ENCODE measurements at regions not wholly inside any gene's neighbourhood (a gene's known extent, or its start where the extent isn't known, plus 50 kb on each side); places are given as distances from the start of the nearest gene placed in this dataset.
A peak's percentile ranks its signal among the peaks of the same experiment; 100 is the strongest.

DNA sequence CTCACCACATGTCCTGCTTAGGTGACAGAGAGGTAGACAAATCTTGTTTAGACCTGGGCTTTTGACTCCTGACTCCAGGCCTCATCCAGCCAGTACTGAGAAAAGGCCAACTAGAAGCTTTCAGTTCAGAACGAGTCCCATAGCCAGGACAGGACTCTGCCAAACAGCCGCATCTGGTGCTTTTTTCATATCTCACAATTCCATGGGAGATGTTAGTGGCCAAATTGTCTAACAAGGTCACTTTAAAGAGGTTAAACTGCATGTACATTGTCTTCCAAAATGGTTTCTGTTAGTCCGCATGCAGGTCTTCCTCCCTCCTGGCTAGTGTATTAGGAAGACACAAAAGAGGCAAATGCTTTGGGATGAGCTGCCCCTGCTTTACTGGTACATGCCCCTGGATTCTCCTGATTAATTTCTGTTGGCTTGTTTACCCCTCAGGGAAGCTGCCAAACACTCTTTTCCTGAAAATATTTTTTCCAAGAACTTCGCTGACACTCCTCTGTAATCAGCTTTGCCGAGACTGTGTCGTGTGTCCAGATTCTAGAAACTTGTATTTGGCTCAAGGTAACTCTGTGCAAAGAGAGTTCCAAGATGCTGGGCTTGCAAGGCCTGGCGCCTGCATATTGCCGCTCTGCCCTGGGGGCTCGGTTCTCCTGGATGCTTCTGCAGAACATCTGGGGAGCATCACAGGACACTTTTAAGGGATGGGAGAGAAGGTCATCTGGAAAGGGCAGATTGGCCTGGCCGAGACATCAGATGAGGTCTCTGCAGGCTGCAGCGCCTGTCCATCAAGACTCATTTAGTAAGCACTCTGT is 209.2 kb upstream of the APCDD1 start:
- TF ChIP-seq, protein P1, sequence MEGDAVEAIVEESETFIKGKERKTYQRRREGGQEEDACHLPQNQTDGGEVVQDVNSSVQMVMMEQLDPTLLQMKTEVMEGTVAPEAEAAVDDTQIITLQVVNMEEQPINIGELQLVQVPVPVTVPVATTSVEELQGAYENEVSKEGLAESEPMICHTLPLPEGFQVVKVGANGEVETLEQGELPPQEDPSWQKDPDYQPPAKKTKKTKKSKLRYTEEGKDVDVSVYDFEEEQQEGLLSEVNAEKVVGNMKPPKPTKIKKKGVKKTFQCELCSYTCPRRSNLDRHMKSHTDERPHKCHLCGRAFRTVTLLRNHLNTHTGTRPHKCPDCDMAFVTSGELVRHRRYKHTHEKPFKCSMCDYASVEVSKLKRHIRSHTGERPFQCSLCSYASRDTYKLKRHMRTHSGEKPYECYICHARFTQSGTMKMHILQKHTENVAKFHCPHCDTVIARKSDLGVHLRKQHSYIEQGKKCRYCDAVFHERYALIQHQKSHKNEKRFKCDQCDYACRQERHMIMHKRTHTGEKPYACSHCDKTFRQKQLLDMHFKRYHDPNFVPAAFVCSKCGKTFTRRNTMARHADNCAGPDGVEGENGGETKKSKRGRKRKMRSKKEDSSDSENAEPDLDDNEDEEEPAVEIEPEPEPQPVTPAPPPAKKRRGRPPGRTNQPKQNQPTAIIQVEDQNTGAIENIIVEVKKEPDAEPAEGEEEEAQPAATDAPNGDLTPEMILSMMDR (IDR thresholded peaks at IDR 0.05; ENCODE audit: control extremely low read depth, extremely low read depth), result no peak
- no peak for ATAC-seq (ENCODE audit: insufficient read depth, low FRiP score)
- peak; percentile 26 to 52 (median 43) for DNase-seq
- Histone ChIP-seq H3K4me1 (ENCODE audit: control insufficient read depth in 5 of 5, insufficient read depth in 5 of 5, low read length in 5 of 5) (peaks cover 0 to 45% (median 14%) of the 10 kb centered on the region in 5 donors), H3K9ac (ENCODE audit: insufficient read depth in 1 of 2, low read length in 2 of 2) (no peak overlapping the region), H3K27ac (ENCODE audit: low read depth in 1 of 2, low read length in 1 of 2) (peak overlapping the region in 1 of 2 donors; percentile 46), H3K4me3 (no peak overlapping the region), H3K36me3 (ENCODE audit: control insufficient read depth in 4 of 4, insufficient read depth in 4 of 4, low read length in 4 of 4) (no peaks in the 10 kb centered on the region), H3K9me3 (ENCODE audit: control insufficient read depth in 4 of 4, insufficient read depth in 3 of 4, low read length in 3 of 4) (no peaks in the 10 kb centered on the region), H3K27me3 (ENCODE audit: control insufficient read depth in 3 of 3, insufficient read depth in 3 of 3, low read length in 2 of 3) (no peaks in the 10 kb centered on the region)
- WGBS, 2 donors, result 75 to 88% methylated on average over 11 of the region's 11 CpGs

DNA sequence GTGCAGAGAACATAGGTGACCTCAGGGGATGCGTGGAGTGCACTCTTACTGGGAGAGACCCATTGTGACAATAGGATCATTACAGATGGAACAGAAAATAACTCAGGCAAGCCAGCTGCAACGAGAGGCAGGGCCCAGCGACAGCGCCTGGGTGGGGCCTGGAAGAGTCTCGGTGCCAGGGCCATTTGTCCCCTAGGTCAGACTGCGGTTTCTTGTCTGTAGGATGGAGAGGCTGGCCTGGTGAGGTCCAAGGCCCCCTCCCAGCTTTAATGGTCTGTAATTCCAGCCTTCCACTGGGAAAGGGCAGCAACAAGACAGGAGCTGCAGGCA is 208.6 kb upstream of the APCDD1 start:
- 77 to 91% methylated on average over 6 of the region's 6 CpGs for WGBS, 2 donors
- Histone ChIP-seq H3K27me3 (ENCODE audit: control insufficient read depth in 3 of 3, insufficient read depth in 3 of 3, low read length in 2 of 3) (no peaks in the 10 kb centered on the region), H3K4me1 (ENCODE audit: control insufficient read depth in 5 of 5, insufficient read depth in 5 of 5, low read length in 5 of 5) (peaks cover 0 to 43% (median 14%) of the 10 kb centered on the region in 5 donors), H3K9me3 (ENCODE audit: control insufficient read depth in 4 of 4, insufficient read depth in 3 of 4, low read length in 3 of 4) (no peaks in the 10 kb centered on the region), H3K36me3 (ENCODE audit: control insufficient read depth in 4 of 4, insufficient read depth in 4 of 4, low read length in 4 of 4) (no peaks in the 10 kb centered on the region), H3K9ac (ENCODE audit: insufficient read depth in 1 of 2, low read length in 2 of 2) (no peak overlapping the region), H3K4me3 (no peak overlapping the region), H3K27ac (ENCODE audit: low read depth in 1 of 2, low read length in 1 of 2) (no peak overlapping the region)
- TF ChIP-seq, protein P1 (IDR thresholded peaks at IDR 0.05; ENCODE audit: control extremely low read depth, extremely low read depth), result no peak
- ATAC-seq (ENCODE audit: insufficient read depth, low FRiP score), result no peak
- DNase-seq, result no peak

DNA sequence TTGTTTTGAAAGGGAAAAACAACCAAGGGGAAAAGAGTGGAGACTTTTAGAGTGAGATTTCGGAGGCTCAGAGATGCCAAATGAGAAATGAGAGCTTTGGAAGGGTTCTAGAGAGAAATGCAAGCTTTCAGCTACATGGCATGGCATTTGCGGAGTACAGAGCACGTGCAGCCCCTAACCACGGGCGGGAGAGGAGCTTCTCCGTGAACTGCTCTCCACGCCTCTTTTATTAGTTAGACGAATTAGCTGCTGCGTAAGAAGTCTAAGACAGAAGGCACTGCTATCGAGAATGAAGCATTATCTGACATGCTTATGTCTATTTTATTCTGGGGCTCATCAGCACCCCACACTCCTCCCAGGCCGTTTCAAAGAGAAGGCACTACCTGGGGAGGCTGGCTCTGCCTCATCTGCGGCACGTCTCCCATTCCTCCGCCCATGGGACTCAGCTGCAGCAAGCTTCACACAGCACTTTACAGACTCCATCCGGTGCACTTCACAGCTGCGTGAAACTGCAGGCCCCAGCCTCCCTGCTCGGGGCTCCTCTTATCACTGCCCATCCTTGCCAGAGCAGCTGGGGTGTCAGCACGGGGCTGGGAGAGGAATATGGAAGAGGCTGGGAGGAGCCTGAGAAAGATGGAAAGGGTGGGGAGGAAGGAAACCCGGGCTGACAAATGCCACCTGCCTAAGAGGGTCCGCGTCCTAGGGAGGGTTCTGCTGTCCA is 207.3 kb upstream of the APCDD1 start:
- TF ChIP-seq, protein P1 (IDR thresholded peaks at IDR 0.05; ENCODE audit: control extremely low read depth, extremely low read depth), result no peak
- H3K4me3 ChIP-seq, result no peak overlapping the region
- no peak overlapping the region for H3K27ac ChIP-seq (ENCODE audit: low read depth in 1 of 2, low read length in 1 of 2)
- WGBS, 2 donors, result 62 to 73% methylated on average over 21 of the region's 21 CpGs
- H3K9ac ChIP-seq (ENCODE audit: insufficient read depth in 1 of 2, low read length in 2 of 2), result no peak overlapping the region
- peaks cover 0 to 39% (median 14%) of the 10 kb centered on the region in 5 donors for H3K4me1 ChIP-seq (ENCODE audit: control insufficient read depth in 5 of 5, insufficient read depth in 5 of 5, low read length in 5 of 5)
- DNase-seq (peak; percentile 75 to 80 (median 75)), ATAC-seq (ENCODE audit: insufficient read depth, low FRiP score) (no peak)
- no peaks in the 10 kb centered on the region for H3K36me3 ChIP-seq (ENCODE audit: control insufficient read depth in 4 of 4, insufficient read depth in 4 of 4, low read length in 4 of 4)
- H3K27me3 ChIP-seq (ENCODE audit: control insufficient read depth in 3 of 3, insufficient read depth in 3 of 3, low read length in 2 of 3), result no peaks in the 10 kb centered on the region
- H3K9me3 ChIP-seq (ENCODE audit: control insufficient read depth in 4 of 4, insufficient read depth in 3 of 4, low read length in 3 of 4), result no peaks in the 10 kb centered on the region
